Retinal pigment epithelial cell (primary cell): ENCODE measurements at regions not wholly inside any gene's neighbourhood (a gene's known extent, or its start where the extent isn't known, plus 50 kb on each side); places are given as distances from the start of the nearest gene placed in this dataset.

ENCODE experiments used
- DNase-seq: peaks from one replicate; pipeline ENCODE4 v3.0.0-alpha.2; 2010; ENCODE audit warnings: low read depth
- H3K4me3 ChIP-seq: 2 replicates; pipeline ENCODE4 v1.5.1; 2011; ENCODE audit warnings: mild to moderate bottlenecking, low read length, control low read depth, moderate library complexity
- CTCF ChIP-seq: conservative IDR thresholded peaks from 2 replicates; pipeline ENCODE4 v1.5.1; 2011; ENCODE audit warnings: low read depth, low read length, control low read depth, inconsistent platforms

DNA sequence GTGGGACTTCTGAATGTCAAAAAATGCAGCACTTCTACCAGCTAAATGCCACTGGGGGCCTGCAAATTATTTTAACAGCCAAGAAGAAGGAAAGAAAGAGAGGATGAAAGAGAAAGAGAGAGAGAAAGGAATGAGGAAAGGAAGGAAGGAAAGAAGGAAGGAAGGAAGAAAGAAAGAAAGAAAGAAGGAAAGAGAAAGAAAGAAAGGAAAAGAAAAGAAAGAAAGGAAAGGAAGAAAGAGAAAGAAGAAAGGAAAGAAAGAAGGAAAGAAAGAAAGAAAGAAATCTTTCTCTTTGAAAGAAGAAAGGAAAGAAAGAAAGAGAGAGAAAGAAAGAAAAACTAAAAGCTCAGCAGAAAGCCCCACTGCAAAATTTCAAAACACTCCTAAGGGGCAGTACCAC, 69.2 kb upstream of the SV2C start:
- DNase-seq = no peak
- no peak for TF ChIP-seq CTCF
- H3K4me3 ChIP-seq = no peak overlapping the region

- H3K4me3 ChIP-seq = no peak overlapping the region
- TF ChIP-seq CTCF = no peak
Observed at GRCh38 chr5:76007904-76008303, 75.3 kb upstream of the SV2C start.

GRCh38 chr5:76000582-76000981, 82.6 kb upstream of the SV2C start:
- no peak for TF ChIP-seq CTCF
- no peak overlapping the region for H3K4me3 ChIP-seq
- DNase-seq = no peak

More at GRCh38 chr5:76007904-76008303, 75.3 kb upstream of the SV2C start:
- no peak for DNase-seq

DNA sequence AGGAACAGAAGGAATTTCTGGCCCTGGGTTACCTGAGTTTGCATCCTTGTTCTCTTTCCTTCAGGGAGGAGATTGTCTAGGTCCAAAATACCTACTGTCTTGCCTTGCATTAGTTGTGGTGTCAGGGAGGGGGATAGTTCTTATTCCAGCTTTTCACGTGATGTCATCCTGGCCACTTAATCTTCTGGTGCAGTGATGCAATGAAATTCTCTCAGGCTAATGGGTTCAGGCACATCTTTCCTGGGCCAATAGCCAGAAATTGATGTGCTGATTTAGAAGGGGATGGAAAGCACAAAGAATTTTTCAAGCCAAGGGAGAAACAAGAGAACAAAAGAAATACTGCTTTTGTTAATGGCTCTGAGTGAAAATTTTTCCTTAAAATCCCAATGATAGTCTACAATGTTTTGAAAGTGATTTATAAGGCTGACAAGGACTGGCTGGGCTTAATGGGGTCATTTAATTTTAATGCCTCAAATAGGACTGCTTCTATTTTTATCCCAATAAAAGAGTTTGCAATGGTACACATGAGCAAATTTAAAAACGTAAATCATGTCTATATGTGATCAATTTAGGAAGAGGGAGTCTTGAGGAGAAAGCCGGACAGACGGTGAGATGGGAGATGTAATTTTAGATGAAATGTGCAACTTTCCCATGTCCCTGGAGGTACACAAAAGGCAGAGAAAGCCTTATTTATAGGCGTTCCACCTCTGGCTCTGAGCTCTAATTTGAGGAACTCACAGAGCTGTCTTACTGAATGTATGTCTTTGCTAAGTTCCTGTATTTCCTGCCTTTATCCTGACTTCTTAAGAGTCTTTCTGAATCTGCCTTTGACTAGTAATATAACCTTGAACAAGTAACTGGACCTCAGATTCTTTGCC, 89.3 kb upstream of the SV2C start:
- TF ChIP-seq CTCF = no peak
- no peak overlapping the region for H3K4me3 ChIP-seq
- DNase-seq = no peak

DNA sequence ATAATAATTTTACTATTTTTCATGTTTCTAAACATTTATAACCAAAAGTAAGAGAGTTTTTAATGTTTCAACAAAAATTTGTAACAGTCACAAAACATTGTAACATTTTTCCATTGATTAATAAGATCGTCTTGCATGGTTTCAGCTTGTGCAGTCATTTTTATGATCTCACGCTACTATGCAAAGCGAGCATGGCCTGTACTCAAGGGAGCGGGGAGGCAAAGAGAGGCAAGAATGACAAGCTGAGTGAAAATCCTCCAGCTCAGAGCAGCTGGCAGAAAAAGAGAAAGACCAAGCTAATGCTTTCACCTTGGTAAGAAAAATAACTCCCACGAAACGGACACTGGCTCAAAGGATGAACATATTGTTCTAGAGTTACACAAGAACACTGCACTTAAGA, 90.0 kb upstream of the SV2C start:
- no peak for TF ChIP-seq CTCF
- H3K4me3 ChIP-seq = no peak overlapping the region
- DNase-seq = no peak

DNA sequence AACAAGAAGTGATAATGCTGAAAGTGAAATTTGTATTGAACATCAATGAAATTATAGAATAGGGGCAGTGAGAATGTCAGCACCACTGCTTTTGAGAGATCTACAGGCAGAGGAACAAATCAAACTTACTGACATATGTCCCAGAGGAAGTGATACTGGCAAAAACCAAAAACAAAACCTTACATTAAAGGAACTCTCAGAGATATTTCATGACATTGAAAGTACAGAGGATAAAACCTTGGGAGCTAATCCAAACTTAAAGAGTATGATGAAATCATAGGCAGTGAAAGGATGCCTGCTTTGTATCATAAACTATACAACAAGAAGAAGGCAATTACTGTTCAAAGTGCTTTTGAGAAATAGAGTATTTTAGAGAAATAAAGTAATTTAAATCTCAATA, 90.4 kb upstream of the SV2C start:
- no peak for TF ChIP-seq CTCF
- H3K4me3 ChIP-seq = no peak overlapping the region
- no peak for DNase-seq

GRCh38 chr5:75985077-75985476, 98.1 kb upstream of the SV2C start:
- no peak overlapping the region for H3K4me3 ChIP-seq
- DNase-seq = no peak
- no peak for TF ChIP-seq CTCF
